Neuronal stem cell (in vitro differentiated cells): ENCODE measurements at regions not wholly inside any gene's neighbourhood (a gene's known extent, or its start where the extent isn't known, plus 50 kb on each side); places are given as distances from the start of the nearest gene placed in this dataset.

Source experiments
- DNase-seq: peaks from one replicate; pipeline ENCODE4 v3.0.0-alpha.2; 2013; ENCODE audit warnings: low spot score
- H2AFZ ChIP-seq: one replicate; pipeline ENCODE4 v1.6.1; 2013; ENCODE audit warnings: mild to moderate bottlenecking, low read length, inconsistent platforms
- H2AK5ac ChIP-seq: 2 replicates; pipeline ENCODE4 v1.6.1; 2013; ENCODE audit warnings: low read depth, mild to moderate bottlenecking, inconsistent platforms, low read length, moderate library complexity, mixed read lengths
- H2BK120ac ChIP-seq: 2 replicates; pipeline ENCODE4 v1.6.1; 2013; ENCODE audit warnings: low read depth, mild to moderate bottlenecking, inconsistent platforms, low read length, moderate library complexity, mixed read lengths
- H2BK12ac ChIP-seq: one replicate; pipeline ENCODE4 v1.6.1; 2013; ENCODE audit warnings: low read length, inconsistent platforms
- H2BK15ac ChIP-seq: 2 replicates; pipeline ENCODE4 v1.6.1; 2013; ENCODE audit warnings: mild to moderate bottlenecking, low read length, inconsistent platforms, mixed read lengths
- H2BK5ac ChIP-seq: one replicate; pipeline ENCODE4 v1.6.1; 2013; ENCODE audit warnings: inconsistent platforms, mild to moderate bottlenecking, low read length, moderate library complexity
- H3K14ac ChIP-seq: one replicate; pipeline ENCODE4 v1.6.1; 2013; ENCODE audit warnings: low read length, inconsistent platforms
- H3K18ac ChIP-seq: 2 replicates; pipeline ENCODE4 v1.6.1; 2013; ENCODE audit warnings: low read length, inconsistent platforms
- H3K23ac ChIP-seq: 2 replicates; pipeline ENCODE4 v1.6.1; 2013; ENCODE audit warnings: low read depth, mild to moderate bottlenecking, mixed read lengths, low read length, inconsistent platforms; ENCODE audit not compliant: poor library complexity
- H3K27ac ChIP-seq: replicated peaks from 3 replicates; pipeline ENCODE4 v1.5.1; 2013; ENCODE audit warnings: low read length, inconsistent platforms
- H3K27me3 ChIP-seq, 3 experiments: 2 replicates each; pipeline ENCODE4 v1.6.1; 2013; ENCODE audit warnings: low read length in 3 of 3, mild to moderate bottlenecking in 2 of 3, inconsistent platforms in 1 of 3, low read depth in 1 of 3, mixed read lengths in 1 of 3, moderate library complexity in 1 of 3; ENCODE audit not compliant: control insufficient read depth in 3 of 3, insufficient read depth in 3 of 3
- H3K36me3 ChIP-seq, 2 donors: replicated peaks in 1 of 2; 2 replicates each; pipeline ENCODE4 v1.6.1; 2013; ENCODE audit warnings: low read length in 2 of 2; ENCODE audit not compliant: control insufficient read depth in 2 of 2, insufficient read depth in 2 of 2
- H3K4ac ChIP-seq: 2 replicates; pipeline ENCODE4 v1.6.1; 2013; ENCODE audit warnings: inconsistent platforms, mild to moderate bottlenecking, low read length, moderate library complexity
- H3K4me1 ChIP-seq, 2 donors: 1 replicate in 1 of 2; 2 replicates in 1 of 2; pipeline ENCODE4 v1.6.1; 2013; ENCODE audit warnings: low read length in 2 of 2, low read depth in 1 of 2; ENCODE audit not compliant: control insufficient read depth in 2 of 2, insufficient read depth in 1 of 2
- H3K4me2 ChIP-seq: one replicate; pipeline ENCODE4 v1.6.1; 2013; ENCODE audit warnings: mild to moderate bottlenecking, low read length, inconsistent platforms; ENCODE audit not compliant: insufficient read depth, poor library complexity, severe bottlenecking
- H3K4me3 ChIP-seq, 2 donors: 2 replicates each; pipeline ENCODE4 v1.5.1; 2013; ENCODE audit warnings: low read length in 2 of 2, mild to moderate bottlenecking in 2 of 2, inconsistent platforms in 1 of 2, moderate library complexity in 1 of 2
- H3K79me1 ChIP-seq: one replicate; pipeline ENCODE4 v1.6.1; 2013; ENCODE audit warnings: low read depth, mild to moderate bottlenecking, inconsistent platforms, low read length, moderate library complexity
- H3K9ac ChIP-seq: one replicate; pipeline ENCODE4 v1.6.1; 2013; ENCODE audit warnings: mild to moderate bottlenecking, low read depth, low read length, inconsistent platforms; ENCODE audit not compliant: poor library complexity
- H3K9me3 ChIP-seq, 2 donors: replicated peaks in 1 of 2; 2 replicates each; pipeline versions ENCODE3 to v1.6.1; 2013; ENCODE audit warnings: low read length in 2 of 2, mild to moderate bottlenecking in 2 of 2, inconsistent platforms in 1 of 2, low read depth in 1 of 2, mixed read lengths in 1 of 2, moderate library complexity in 1 of 2; ENCODE audit not compliant: control insufficient read depth in 2 of 2, insufficient read depth in 1 of 2
- H4K8ac ChIP-seq: one replicate; pipeline ENCODE4 v1.6.1; 2013; ENCODE audit warnings: low read depth, mild to moderate bottlenecking, inconsistent platforms, low read length, moderate library complexity
- H4K91ac ChIP-seq: one replicate; pipeline ENCODE4 v1.6.1; 2013; ENCODE audit warnings: low read length, low read depth, mild to moderate bottlenecking, inconsistent platforms; ENCODE audit not compliant: poor library complexity
- WGBS, 2 donors: extraction: QIAGEN DNeasy Blood & Tissue Kit; methylation state at CpG; one replicate each; pipeline ENCODE4 v1.1.7; 2013; ENCODE audit warnings: missing lambda C conversion rate in 2 of 2, mixed read lengths in 1 of 2; ENCODE audit not compliant: insufficient read length in 2 of 2, insufficient replicate concordance in 1 of 2; ENCODE audit errors: extremely low coverage in 2 of 2; 5-methylcytosine and 5-hydroxymethylcytosine counted together

GRCh38 chr3:109644746-109645145 lies 307.4 kb upstream of the DPPA4 start:
- Histone ChIP-seq H2BK120ac (no peak overlapping the region), H3K4me2 (no peak overlapping the region), H3K4ac (no peak overlapping the region), H3K27ac (no peak overlapping the region), H2AK5ac (no peak overlapping the region), H3K36me3 (no peaks in the 10 kb centered on the region), H3K9ac (no peak overlapping the region), H2BK15ac (no peak overlapping the region), H4K91ac (no peak overlapping the region), H3K9me3 (no peaks in the 10 kb centered on the region), H3K27me3 (no peaks in the 10 kb centered on the region), H3K4me1 (peaks cover 0 to 1% of the 10 kb centered on the region in 2 donors), H3K23ac (no peak overlapping the region), H3K14ac (no peak overlapping the region), H3K79me1 (no peaks in the 10 kb centered on the region), H3K4me3 (no peak overlapping the region), H4K8ac (no peak overlapping the region), H2BK5ac (no peak overlapping the region), H2AFZ (no peak overlapping the region), H3K18ac (no peak overlapping the region), H2BK12ac (no peak overlapping the region)
- no peak for DNase-seq
- WGBS, 2 donors: no CpG with 5 or more reads among the region's 3 CpGs

- no peak overlapping the region for H3K27ac ChIP-seq
- no peak overlapping the region for H2AK5ac ChIP-seq
- no peak overlapping the region for H3K4ac ChIP-seq
- no peaks in the 10 kb centered on the region for H3K79me1 ChIP-seq
- H3K9ac ChIP-seq: no peak overlapping the region
- no peak overlapping the region for H3K14ac ChIP-seq
- no peak overlapping the region for H3K4me2 ChIP-seq
- no peak for DNase-seq
- no CpG with 5 or more reads among the region's 6 CpGs for WGBS, 2 donors
- no peak overlapping the region for H2AFZ ChIP-seq
- H3K4me1 ChIP-seq: no peaks in the 10 kb centered on the region
- H2BK5ac ChIP-seq: no peak overlapping the region
- H3K36me3 ChIP-seq: no peaks in the 10 kb centered on the region
- H4K91ac ChIP-seq: no peak overlapping the region
- no peak overlapping the region for H3K4me3 ChIP-seq
- no peak overlapping the region for H3K23ac ChIP-seq
- H3K27me3 ChIP-seq: no peaks in the 10 kb centered on the region
- H3K18ac ChIP-seq: no peak overlapping the region
- H2BK120ac ChIP-seq: no peak overlapping the region
- H2BK12ac ChIP-seq: no peak overlapping the region
- H3K9me3 ChIP-seq: no peaks in the 10 kb centered on the region
- no peak overlapping the region for H2BK15ac ChIP-seq
- H4K8ac ChIP-seq: no peak overlapping the region
These were observed 310.7 kb upstream of the DPPA4 start for GRCh38 chr3:109648027-109648426.

GRCh38 chr3:109656225-109656624 lies 318.9 kb upstream of the DPPA4 start:
- no peaks in the 10 kb centered on the region for H3K27me3 ChIP-seq
- no peak overlapping the region for H2BK12ac ChIP-seq
- no peaks in the 10 kb centered on the region for H3K79me1 ChIP-seq
- no peak overlapping the region for H3K18ac ChIP-seq
- no peak for DNase-seq
- H3K9me3 ChIP-seq: no peaks in the 10 kb centered on the region
- no peak overlapping the region for H3K14ac ChIP-seq
- no peak overlapping the region for H3K23ac ChIP-seq
- no peak overlapping the region for H3K27ac ChIP-seq
- no peak overlapping the region for H2BK5ac ChIP-seq
- no peaks in the 10 kb centered on the region for H3K4me1 ChIP-seq
- no peak overlapping the region for H3K4me3 ChIP-seq
- H3K4me2 ChIP-seq: no peak overlapping the region
- no peak overlapping the region for H2AFZ ChIP-seq
- H2BK15ac ChIP-seq: no peak overlapping the region
- H3K4ac ChIP-seq: no peak overlapping the region
- H4K91ac ChIP-seq: no peak overlapping the region
- H4K8ac ChIP-seq: no peak overlapping the region
- H2AK5ac ChIP-seq: no peak overlapping the region
- no peak overlapping the region for H2BK120ac ChIP-seq
- H3K9ac ChIP-seq: no peak overlapping the region
- H3K36me3 ChIP-seq: no peaks in the 10 kb centered on the region

- Histone ChIP-seq H4K8ac (no peak overlapping the region), H3K27ac (no peak overlapping the region), H2BK120ac (no peak overlapping the region), H2AFZ (no peak overlapping the region), H2BK15ac (no peak overlapping the region), H2AK5ac (no peak overlapping the region), H3K4me2 (no peak overlapping the region), H3K79me1 (no peaks in the 10 kb centered on the region), H2BK5ac (no peak overlapping the region), H3K27me3 (no peaks in the 10 kb centered on the region), H4K91ac (no peak overlapping the region), H3K4me3 (no peak overlapping the region), H2BK12ac (no peak overlapping the region), H3K9me3 (no peaks in the 10 kb centered on the region), H3K4ac (no peak overlapping the region), H3K18ac (no peak overlapping the region), H3K36me3 (no peaks in the 10 kb centered on the region), H3K9ac (no peak overlapping the region), H3K23ac (no peak overlapping the region), H3K4me1 (no peaks in the 10 kb centered on the region), H3K14ac (no peak overlapping the region)
- DNase-seq: no peak
These were observed 341.3 kb upstream of the DPPA4 start for GRCh38 chr3:109678600-109678999.
